ENCODE measurements at regions not wholly inside any gene's neighbourhood (a gene's known extent, or its start where the extent isn't known, plus 50 kb on each side); places are given as distances from the start of the nearest gene placed in this dataset.

- no peaks in the 10 kb centered on the region for H3K27me3 ChIP-seq (ENCODE audit: low read length)
- no peaks in the 10 kb centered on the region for H3K9me2 ChIP-seq (replicated peaks; ENCODE audit: insufficient read depth, low read length)
- H3K9ac ChIP-seq (ENCODE audit: low read length), result no peak overlapping the region
- H2AFZ ChIP-seq (ENCODE audit: low read depth, low read length, severe bottlenecking), result no peak overlapping the region
- no peaks in the 10 kb centered on the region for H4K20me1 ChIP-seq (ENCODE audit: low read depth, low read length)
- no peak overlapping the region for H3K27ac ChIP-seq (ENCODE audit: low read depth, low read length)
- H3K4me2 ChIP-seq (ENCODE audit: low read depth, low read length, poor library complexity, severe bottlenecking), result no peak overlapping the region
- no peak overlapping the region for H3K4me3 ChIP-seq (ENCODE audit: insufficient read depth, low read length, poor library complexity, severe bottlenecking)
- H3K79me2 ChIP-seq (ENCODE audit: insufficient read depth, low read length), result no peaks in the 10 kb centered on the region
- no peak for TF ChIP-seq CTCF (IDR thresholded peaks at IDR 0.05; ENCODE audit: insufficient read depth, low read length, poor library complexity, severe bottlenecking)
- TF ChIP-seq EZH2phosphoT487 (conservative IDR thresholded peaks at IDR 0.05; ENCODE audit: low read length), result no peak
- H3F3A ChIP-seq (ENCODE audit: insufficient read depth), result no peaks in the 10 kb centered on the region
- no peaks in the 10 kb centered on the region for H3K36me3 ChIP-seq (ENCODE audit: low read length)
- H3K9me3 ChIP-seq (ENCODE audit: insufficient read depth, low read length), result no peaks in the 10 kb centered on the region
Measured at GRCh38 chr12:93134893-93135285, 205.8 kb upstream of the EEA1 start.

GRCh38 chr12:93135286-93136239 is 206.5 kb upstream of the EEA1 start:
- no peak overlapping the region for H3K4me3 ChIP-seq (ENCODE audit: insufficient read depth, low read length, poor library complexity, severe bottlenecking)
- H3K27ac ChIP-seq (ENCODE audit: low read depth, low read length), result no peak overlapping the region
- H3K79me2 ChIP-seq (ENCODE audit: insufficient read depth, low read length), result no peaks in the 10 kb centered on the region
- TF ChIP-seq CTCF (IDR thresholded peaks at IDR 0.05; ENCODE audit: insufficient read depth, low read length, poor library complexity, severe bottlenecking) (no peak), EZH2phosphoT487 (conservative IDR thresholded peaks at IDR 0.05; ENCODE audit: low read length) (no peak)
- no peaks in the 10 kb centered on the region for H3K27me3 ChIP-seq (ENCODE audit: low read length)
- no peaks in the 10 kb centered on the region for H3K36me3 ChIP-seq (ENCODE audit: low read length)
- no peak overlapping the region for H2AFZ ChIP-seq (ENCODE audit: low read depth, low read length, severe bottlenecking)
- H3K9me3 ChIP-seq (ENCODE audit: insufficient read depth, low read length), result no peaks in the 10 kb centered on the region
- H3F3A ChIP-seq (ENCODE audit: insufficient read depth), result no peaks in the 10 kb centered on the region
- H3K4me2 ChIP-seq (ENCODE audit: low read depth, low read length, poor library complexity, severe bottlenecking), result no peak overlapping the region
- H3K9me2 ChIP-seq (replicated peaks; ENCODE audit: insufficient read depth, low read length), result no peaks in the 10 kb centered on the region
- H3K9ac ChIP-seq (ENCODE audit: low read length), result no peak overlapping the region
- no peaks in the 10 kb centered on the region for H4K20me1 ChIP-seq (ENCODE audit: low read depth, low read length)

- no peaks in the 10 kb centered on the region for H3K9me3 ChIP-seq (ENCODE audit: insufficient read depth, low read length)
- H3K4me2 ChIP-seq (ENCODE audit: low read depth, low read length, poor library complexity, severe bottlenecking), result no peak overlapping the region
- no peaks in the 10 kb centered on the region for H3F3A ChIP-seq (ENCODE audit: insufficient read depth)
- H3K79me2 ChIP-seq (ENCODE audit: insufficient read depth, low read length), result no peaks in the 10 kb centered on the region
- no peaks in the 10 kb centered on the region for H3K36me3 ChIP-seq (ENCODE audit: low read length)
- no peak for TF ChIP-seq EZH2phosphoT487 (conservative IDR thresholded peaks at IDR 0.05; ENCODE audit: low read length)
- TF ChIP-seq CTCF (IDR thresholded peaks at IDR 0.05; ENCODE audit: insufficient read depth, low read length, poor library complexity, severe bottlenecking), result no peak
- H3K27me3 ChIP-seq (ENCODE audit: low read length), result no peaks in the 10 kb centered on the region
- H3K27ac ChIP-seq (ENCODE audit: low read depth, low read length), result no peak overlapping the region
- no peak overlapping the region for H3K9ac ChIP-seq (ENCODE audit: low read length)
- H2AFZ ChIP-seq (ENCODE audit: low read depth, low read length, severe bottlenecking), result no peak overlapping the region
- H4K20me1 ChIP-seq (ENCODE audit: low read depth, low read length), result no peaks in the 10 kb centered on the region
- H3K4me3 ChIP-seq (ENCODE audit: insufficient read depth, low read length, poor library complexity, severe bottlenecking), result no peak overlapping the region
- no peaks in the 10 kb centered on the region for H3K9me2 ChIP-seq (replicated peaks; ENCODE audit: insufficient read depth, low read length)
Measured at GRCh38 chr12:93136253-93137055, 207.4 kb upstream of the EEA1 start.

All from SU-DHL-6 (cell line).